ENCODE measurements at regions not wholly inside any gene's neighbourhood (a gene's known extent, or its start where the extent isn't known, plus 50 kb on each side); places are given as distances from the start of the nearest gene placed in this dataset.

- no peak for TF ChIP-seq CTCF (optimal IDR thresholded peaks at IDR 0.05 in 1 of 3, IDR thresholded peaks at IDR 0.05 in 1 of 3, conservative IDR thresholded peaks at IDR 0.05 in 1 of 3; ENCODE audit: extremely low read depth in 1 of 3, insufficient read depth in 2 of 3, low read length in 3 of 3)
- no peak for TF ChIP-seq EZH2 (IDR thresholded peaks at IDR 0.05; ENCODE audit: low read length)
- Histone ChIP-seq H3K4me2 (ENCODE audit: control insufficient read depth, extremely low read depth, insufficient read depth, low read depth, low read length) (no peak overlapping the region), H4K20me1 (ENCODE audit: control insufficient read depth, extremely low read depth, insufficient read depth, low read length) (no peaks in the 10 kb centered on the region), H3K9ac (ENCODE audit: control insufficient read depth, extremely low read depth, insufficient read depth, low read length) (no peak overlapping the region), H3K9me3 (ENCODE audit: control insufficient read depth, low read depth, low read length) (no peaks in the 10 kb centered on the region), H3K36me3 (ENCODE audit: control insufficient read depth in 2 of 2, extremely low read depth in 1 of 2, insufficient read depth in 2 of 2, low read length in 2 of 2) (no peaks in the 10 kb centered on the region), H3K4me1 (ENCODE audit: control insufficient read depth, extremely low read depth, insufficient read depth, low read length) (no peaks in the 10 kb centered on the region), H3K4me3 (ENCODE audit: control insufficient read depth in 2 of 3, extremely low read depth in 1 of 3, insufficient read depth in 2 of 3, low read depth in 1 of 3, low read length in 3 of 3) (no peak overlapping the region), H3K27me3 (ENCODE audit: control insufficient read depth, extremely low read depth, insufficient read depth, low read length) (peaks cover 31% of the 10 kb centered on the region), H3K27ac (ENCODE audit: control insufficient read depth, insufficient read depth, low read length) (no peak overlapping the region), H3K79me2 (ENCODE audit: control insufficient read depth, insufficient read depth, low read length) (no peaks in the 10 kb centered on the region), H2AFZ (ENCODE audit: control insufficient read depth, low read length) (no peak overlapping the region), H3K9me1 (ENCODE audit: control insufficient read depth, extremely low read depth, insufficient read depth, low read length) (no peaks in the 10 kb centered on the region)
- FAIRE-seq = no peak
- dilution Hi-C loops (cut with MboI; ENCODE audit: extremely low pct_ligation_motif_present, low sequenced_read_pairs) = no loop called here
- DNase-seq (ENCODE audit: low read depth, low spot score) = no peak
Observed at GRCh38 chr10:42930516-42931192, 146.2 kb upstream of the RET start.

- H3K4me1 ChIP-seq (ENCODE audit: control insufficient read depth, extremely low read depth, insufficient read depth, low read length) = no peaks in the 10 kb centered on the region
- no peaks in the 10 kb centered on the region for H4K20me1 ChIP-seq (ENCODE audit: control insufficient read depth, extremely low read depth, insufficient read depth, low read length)
- TF ChIP-seq CTCF (optimal IDR thresholded peaks at IDR 0.05 in 1 of 3, IDR thresholded peaks at IDR 0.05 in 1 of 3, conservative IDR thresholded peaks at IDR 0.05 in 1 of 3; ENCODE audit: extremely low read depth in 1 of 3, insufficient read depth in 2 of 3, low read length in 3 of 3) = no peak
- TF ChIP-seq EZH2 (IDR thresholded peaks at IDR 0.05; ENCODE audit: low read length) = no peak
- FAIRE-seq (no peak), DNase-seq (ENCODE audit: low read depth, low spot score) (no peak)
- no peak overlapping the region for H3K9ac ChIP-seq (ENCODE audit: control insufficient read depth, extremely low read depth, insufficient read depth, low read length)
- dilution Hi-C loops (cut with MboI; ENCODE audit: extremely low pct_ligation_motif_present, low sequenced_read_pairs) = no loop called here
- no peak overlapping the region for H3K4me3 ChIP-seq (ENCODE audit: control insufficient read depth in 2 of 3, extremely low read depth in 1 of 3, insufficient read depth in 2 of 3, low read depth in 1 of 3, low read length in 3 of 3)
- no peak overlapping the region for H3K4me2 ChIP-seq (ENCODE audit: control insufficient read depth, extremely low read depth, insufficient read depth, low read depth, low read length)
- H3K9me3 ChIP-seq (ENCODE audit: control insufficient read depth, low read depth, low read length) = no peaks in the 10 kb centered on the region
- H2AFZ ChIP-seq (ENCODE audit: control insufficient read depth, low read length) = no peak overlapping the region
- H3K79me2 ChIP-seq (ENCODE audit: control insufficient read depth, insufficient read depth, low read length) = no peaks in the 10 kb centered on the region
- H3K9me1 ChIP-seq (ENCODE audit: control insufficient read depth, extremely low read depth, insufficient read depth, low read length) = no peaks in the 10 kb centered on the region
- no peaks in the 10 kb centered on the region for H3K36me3 ChIP-seq (ENCODE audit: control insufficient read depth in 2 of 2, extremely low read depth in 1 of 2, insufficient read depth in 2 of 2, low read length in 2 of 2)
- H3K27me3 ChIP-seq (ENCODE audit: control insufficient read depth, extremely low read depth, insufficient read depth, low read length) = peaks cover 27% of the 10 kb centered on the region
- no peak overlapping the region for H3K27ac ChIP-seq (ENCODE audit: control insufficient read depth, insufficient read depth, low read length)
Observed at GRCh38 chr10:42932116-42932515, 144.8 kb upstream of the RET start.
